ENCODE measurements at regions not wholly inside any gene's neighbourhood (a gene's known extent, or its start where the extent isn't known, plus 50 kb on each side); places are given as distances from the start of the nearest gene placed in this dataset.
A peak's percentile ranks its signal among the peaks of the same experiment; 100 is the strongest.

- DNase-seq (ENCODE audit: low spot score), result no peak
- in situ Hi-C loops (cut with HindIII; ENCODE audit: low sequenced_read_pairs), result no loop called here
Measured at GRCh38 chr4:20351360-20352162, 99.9 kb downstream of the SLIT2 start.

GRCh38 chr4:20352163-20352431, 100.4 kb downstream of the SLIT2 start:
- no peak for DNase-seq (ENCODE audit: low spot score)
- in situ Hi-C loops (cut with HindIII; ENCODE audit: low sequenced_read_pairs), result no loop called here

- in situ Hi-C loops (cut with HindIII; ENCODE audit: low sequenced_read_pairs), result no loop called here
Measured at GRCh38 chr4:20353646-20354045, 101.9 kb downstream of the SLIT2 start.

GRCh38 chr4:20354120-20354519, 102.4 kb downstream of the SLIT2 start:
- DNase-seq (ENCODE audit: low spot score), result peak; percentile 5

More at GRCh38 chr4:20353646-20354045, 101.9 kb downstream of the SLIT2 start:
- DNase-seq (ENCODE audit: low spot score), result no peak

GRCh38 chr4:20356565-20356964, 104.9 kb downstream of the SLIT2 start:
- peak; percentile 13 for DNase-seq (ENCODE audit: low spot score)
- in situ Hi-C loops (cut with HindIII; ENCODE audit: low sequenced_read_pairs), result no loop called here

More at GRCh38 chr4:20354120-20354519, 102.4 kb downstream of the SLIT2 start:
- in situ Hi-C loops (cut with HindIII; ENCODE audit: low sequenced_read_pairs), result no loop called here

- no peak for DNase-seq (ENCODE audit: low spot score)
Measured at GRCh38 chr4:20358110-20358509, 106.4 kb downstream of the SLIT2 start.

GRCh38 chr4:20359692-20360091, 108.0 kb downstream of the SLIT2 start:
- in situ Hi-C loops (cut with HindIII; ENCODE audit: low sequenced_read_pairs), result no loop called here
- no peak for DNase-seq (ENCODE audit: low spot score)

More at GRCh38 chr4:20358110-20358509, 106.4 kb downstream of the SLIT2 start:
- in situ Hi-C loops (cut with HindIII; ENCODE audit: low sequenced_read_pairs), result no loop called here

- no peak for DNase-seq (ENCODE audit: low spot score)
- in situ Hi-C loops (cut with HindIII; ENCODE audit: low sequenced_read_pairs), result no loop called here
Measured at GRCh38 chr4:20362148-20362547, 110.4 kb downstream of the SLIT2 start.

GRCh38 chr4:20364969-20365368, 113.3 kb downstream of the SLIT2 start:
- no peak for DNase-seq (ENCODE audit: low spot score)
- in situ Hi-C loops (cut with HindIII; ENCODE audit: low sequenced_read_pairs), result no loop called here

- in situ Hi-C loops (cut with HindIII; ENCODE audit: low sequenced_read_pairs), result no loop called here
Measured at GRCh38 chr4:20367446-20367845, 115.7 kb downstream of the SLIT2 start.

GRCh38 chr4:20368926-20369325, 117.2 kb downstream of the SLIT2 start:
- DNase-seq (ENCODE audit: low spot score), result no peak
- in situ Hi-C loops (cut with HindIII; ENCODE audit: low sequenced_read_pairs), result no loop called here

More at GRCh38 chr4:20367446-20367845, 115.7 kb downstream of the SLIT2 start:
- no peak for DNase-seq (ENCODE audit: low spot score)

- in situ Hi-C loops (cut with HindIII; ENCODE audit: low sequenced_read_pairs), result no loop called here
- DNase-seq (ENCODE audit: low spot score), result no peak
Measured at GRCh38 chr4:20370274-20370673, 118.6 kb downstream of the SLIT2 start.

GRCh38 chr4:20376070-20376469, 124.4 kb downstream of the SLIT2 start:
- in situ Hi-C loops (cut with HindIII; ENCODE audit: low sequenced_read_pairs), result no loop called here
- no peak for DNase-seq (ENCODE audit: low spot score)

- no peak for DNase-seq (ENCODE audit: low spot score)
- in situ Hi-C loops (cut with HindIII; ENCODE audit: low sequenced_read_pairs), result no loop called here
Measured at GRCh38 chr4:20378181-20378580, 126.5 kb downstream of the SLIT2 start.

GRCh38 chr4:20381005-20381404, 129.3 kb downstream of the SLIT2 start:
- in situ Hi-C loops (cut with HindIII; ENCODE audit: low sequenced_read_pairs), result no loop called here
- DNase-seq (ENCODE audit: low spot score), result no peak

GRCh38 chr4:20383283-20383682, 131.6 kb downstream of the SLIT2 start:
- in situ Hi-C loops (cut with HindIII; ENCODE audit: low sequenced_read_pairs), result no loop called here
- DNase-seq (ENCODE audit: low spot score), result no peak

- DNase-seq (ENCODE audit: low spot score), result no peak
- in situ Hi-C loops (cut with HindIII; ENCODE audit: low sequenced_read_pairs), result no loop called here
Measured at GRCh38 chr4:20383969-20384368, 132.3 kb downstream of the SLIT2 start.

- DNase-seq (ENCODE audit: low spot score), result no peak
- in situ Hi-C loops (cut with HindIII; ENCODE audit: low sequenced_read_pairs), result no loop called here
Measured at GRCh38 chr4:20384456-20384855, 132.8 kb downstream of the SLIT2 start.

GRCh38 chr4:20386001-20386740, 134.5 kb downstream of the SLIT2 start:
- DNase-seq (ENCODE audit: low spot score), result no peak
- in situ Hi-C loops (cut with HindIII; ENCODE audit: low sequenced_read_pairs), result no loop called here

GRCh38 chr4:20386906-20387305, 135.2 kb downstream of the SLIT2 start:
- DNase-seq (ENCODE audit: low spot score), result no peak
- in situ Hi-C loops (cut with HindIII; ENCODE audit: low sequenced_read_pairs), result no loop called here

GRCh38 chr4:20391198-20391597, 139.5 kb downstream of the SLIT2 start:
- in situ Hi-C loops (cut with HindIII; ENCODE audit: low sequenced_read_pairs), result no loop called here
- no peak for DNase-seq (ENCODE audit: low spot score)
